ENCODE measurements at regions not wholly inside any gene's neighbourhood (a gene's known extent, or its start where the extent isn't known, plus 50 kb on each side); places are given as distances from the start of the nearest gene placed in this dataset.

DNA sequence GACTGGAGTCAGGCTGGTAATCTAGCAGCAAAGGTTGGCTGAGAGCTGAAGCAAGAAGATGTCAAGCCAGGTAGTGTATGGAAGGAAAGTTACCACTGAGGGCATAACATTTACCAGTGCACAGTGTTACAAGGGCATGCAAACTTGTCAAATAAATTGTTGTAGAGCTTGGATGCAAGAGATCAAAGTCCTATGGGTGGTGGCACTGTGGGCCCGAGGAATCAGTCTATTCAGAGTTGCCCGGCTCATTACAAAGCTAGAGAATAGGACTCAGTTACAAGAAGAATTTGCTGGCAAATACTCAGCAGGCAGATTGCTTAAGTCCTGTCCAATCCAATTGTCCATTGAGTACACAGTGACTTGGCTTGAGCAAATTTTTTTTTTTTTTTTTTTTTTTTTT, 2043.8 kb downstream of the ARAP2 start:
- TF ChIP-seq, protein P1, sequence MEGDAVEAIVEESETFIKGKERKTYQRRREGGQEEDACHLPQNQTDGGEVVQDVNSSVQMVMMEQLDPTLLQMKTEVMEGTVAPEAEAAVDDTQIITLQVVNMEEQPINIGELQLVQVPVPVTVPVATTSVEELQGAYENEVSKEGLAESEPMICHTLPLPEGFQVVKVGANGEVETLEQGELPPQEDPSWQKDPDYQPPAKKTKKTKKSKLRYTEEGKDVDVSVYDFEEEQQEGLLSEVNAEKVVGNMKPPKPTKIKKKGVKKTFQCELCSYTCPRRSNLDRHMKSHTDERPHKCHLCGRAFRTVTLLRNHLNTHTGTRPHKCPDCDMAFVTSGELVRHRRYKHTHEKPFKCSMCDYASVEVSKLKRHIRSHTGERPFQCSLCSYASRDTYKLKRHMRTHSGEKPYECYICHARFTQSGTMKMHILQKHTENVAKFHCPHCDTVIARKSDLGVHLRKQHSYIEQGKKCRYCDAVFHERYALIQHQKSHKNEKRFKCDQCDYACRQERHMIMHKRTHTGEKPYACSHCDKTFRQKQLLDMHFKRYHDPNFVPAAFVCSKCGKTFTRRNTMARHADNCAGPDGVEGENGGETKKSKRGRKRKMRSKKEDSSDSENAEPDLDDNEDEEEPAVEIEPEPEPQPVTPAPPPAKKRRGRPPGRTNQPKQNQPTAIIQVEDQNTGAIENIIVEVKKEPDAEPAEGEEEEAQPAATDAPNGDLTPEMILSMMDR (IDR thresholded peaks at IDR 0.05): no peak
- TF ChIP-seq POLR2A (IDR thresholded peaks at IDR 0.05): no peak
